K562 (cell line): ENCODE measurements at regions not wholly inside any gene's neighbourhood (a gene's known extent, or its start where the extent isn't known, plus 50 kb on each side); places are given as distances from the start of the nearest gene placed in this dataset.

Source experiments
- C11orf30 ChIP-seq: fragments of 450-650 bp; IDR thresholded peaks from 2 replicates; pipeline ENCODE4 v1.6.1; 2016; ENCODE audit warnings: low read depth, mild to moderate bottlenecking
- ESRRA ChIP-seq: fragments of 450-650 bp; IDR thresholded peaks from 2 replicates; pipeline ENCODE4 v1.6.1; 2014; ENCODE audit warnings: low read depth, mild to moderate bottlenecking, moderate library complexity, borderline replicate concordance
- ETS1 ChIP-seq: conservative IDR thresholded peaks from 2 replicates; pipeline ENCODE4 v1.6.1; 2011; ENCODE audit warnings: low read depth, mild to moderate bottlenecking, low read length; ENCODE audit not compliant: control insufficient read depth
- FOSL1 ChIP-seq: fragments of 200-800 bp; sonication (Bioruptor generic); conservative IDR thresholded peaks from 2 replicates; pipeline ENCODE4 v1.6.1; 2016; ENCODE audit warnings: missing genetic modification characterization, missing compliant biosample characterization
- GTF2F1 ChIP-seq: IDR thresholded peaks from 2 replicates; pipeline ENCODE4 v1.6.1; 2011; ENCODE audit warnings: low read depth, low read length, improper control_type of control experiment
- HMBOX1 ChIP-seq: sonication (generic); IDR thresholded peaks from 2 replicates; pipeline ENCODE4 v1.6.1; 2016
- IFI16 ChIP-seq: fragments of 250-450 bp; sonication (Bioruptor Pico); IDR thresholded peaks from 2 replicates; pipeline ENCODE4 v2.1.2; 2022; ENCODE audit warnings: mild to moderate bottlenecking, inconsistent platforms
- KAT8 ChIP-seq: fragments of 450-650 bp; IDR thresholded peaks from 2 replicates; pipeline ENCODE4 v1.6.1; 2016; ENCODE audit warnings: low read depth, mild to moderate bottlenecking
- KDM2B ChIP-seq: fragments of 250-450 bp; sonication (Bioruptor Pico); IDR thresholded peaks from 2 replicates; pipeline ENCODE4 v1.8.0; 2021; ENCODE audit warnings: mild to moderate bottlenecking, moderate library complexity
- MYC ChIP-seq, 2 experiments: fragments of 250-450 bp in 1 of 2; sonication (Bioruptor Pico) in 1 of 2; IDR thresholded peaks; 2 replicates each; pipeline versions ENCODE4 v1.5.1 to v1.6.1; 2012 to 2021; ENCODE audit warnings: low read depth in 2 of 2, borderline replicate concordance in 1 of 2, improper control_type of control experiment in 1 of 2, low read length in 1 of 2, mild to moderate bottlenecking in 1 of 2, moderate library complexity in 1 of 2
- RBFOX2 ChIP-seq: fragments of 200-400 bp; formaldehyde crosslinking; IDR thresholded peaks from 2 replicates; pipeline ENCODE4 v1.6.1; 2017; ENCODE audit warnings: low read depth, mild to moderate bottlenecking, low read length, moderate library complexity
- ZBTB5 ChIP-seq: fragments of 450-650 bp; IDR thresholded peaks from 2 replicates; pipeline ENCODE4 v1.6.1; 2017; ENCODE audit warnings: antibody characterized with exemption
- ZKSCAN3 ChIP-seq: fragments of 250-450 bp; sonication (Bioruptor Pico); IDR thresholded peaks from 2 replicates; pipeline ENCODE4 v1.4.0; 2020
- ZNF224 ChIP-seq: sonication (generic); formaldehyde crosslinking; IDR thresholded peaks from 2 replicates; pipeline ENCODE4 v1.8.0; 2022; ENCODE audit warnings: mild to moderate bottlenecking, missing genetic modification reagents
- ZNF277 ChIP-seq: fragments of 250-450 bp; sonication (Bioruptor Pico); IDR thresholded peaks from 2 replicates; pipeline ENCODE4 v1.8.0; 2022; ENCODE audit warnings: inconsistent platforms, mild to moderate bottlenecking, moderate library complexity, borderline replicate concordance
- ZNF347 ChIP-seq: fragments of 450-650 bp; formaldehyde crosslinking; IDR thresholded peaks from 2 replicates; pipeline ENCODE4 v1.4.0; 2020; ENCODE audit warnings: low read depth, mild to moderate bottlenecking, moderate library complexity
- ZNF449 ChIP-seq: fragments of 250-450 bp; sonication (Bioruptor Pico); IDR thresholded peaks from 2 replicates; pipeline ENCODE4 v1.8.0; 2022; ENCODE audit warnings: moderate library complexity, mild to moderate bottlenecking, inconsistent platforms
- ZNF785 ChIP-seq: fragments of 250-450 bp; sonication (Bioruptor Pico); IDR thresholded peaks from 2 replicates; pipeline ENCODE4 v1.4.0; 2020; ENCODE audit warnings: mild to moderate bottlenecking

- TF ChIP-seq ZNF785 = no peak
- no peak for TF ChIP-seq GTF2F1
- TF ChIP-seq ZNF224 (CRISPR knock-in tag) = no peak
- TF ChIP-seq IFI16 (CRISPR knock-in tag) = no peak
- no peak for TF ChIP-seq ETS1
- TF ChIP-seq FOSL1 (tag) = no peak
- no peak for TF ChIP-seq ZNF277 (CRISPR knock-in tag)
- TF ChIP-seq ZNF347 (CRISPR knock-in tag) = no peak; the same call in 1 of the 2 replicates
- TF ChIP-seq KAT8 = no peak
- TF ChIP-seq MYC (IDR thresholded peaks at IDR 0.05; ENCODE audit: low read depth, low read length) = peak; percentile 60
- TF ChIP-seq MYC (CRISPR knock-in tag; IDR thresholded peaks at IDR 0.05; ENCODE audit: borderline replicate concordance, low read depth) = no peak
- TF ChIP-seq HMBOX1 = peak; percentile 59; the same call in 1 of the 2 replicates
- no peak for TF ChIP-seq ZBTB5
- no peak for TF ChIP-seq C11orf30
- TF ChIP-seq KDM2B = no peak
- TF ChIP-seq ZKSCAN3 (CRISPR knock-in tag) = no peak
- TF ChIP-seq ESRRA = peak; percentile 22; the same call in 1 of the 2 replicates
- TF ChIP-seq RBFOX2 = no peak
- 0 out of 2 replicates have a peak, but pooled peaks have one; percentile 33 for TF ChIP-seq ZNF449
Observed at GRCh38 chr6:143598466-143599080, 79.2 kb upstream of the PHACTR2 start (continued).
